CD4-positive, alpha-beta memory T cell (primary cell): ENCODE measurements at regions not wholly inside any gene's neighbourhood (a gene's known extent, or its start where the extent isn't known, plus 50 kb on each side); places are given as distances from the start of the nearest gene placed in this dataset.

Experiments
- CTCF ChIA-PET: fragments of 350-600 bp; sonication (Branson Sonifier 250); formaldehyde crosslinking; loops from one replicate; lab custom pipeline; 2021; ENCODE audit warnings: inconsistent platforms; ENCODE audit not compliant: partially characterized antibody; lab: Charles Lee
- POLR2A ChIA-PET: fragments of 350-600 bp; sonication (Branson Sonifier 250); formaldehyde crosslinking; loops from one replicate; lab custom pipeline; 2021; ENCODE audit not compliant: partially characterized antibody; lab: Charles Lee
- DNase-seq, 5 donors: peaks; one replicate each; pipeline versions ENCODE4 v3.0.0 to v3.0.0-alpha.2; 2020 to 2022; ENCODE audit warnings: mixed read lengths in 1 of 5
- H3K27ac ChIP-seq: one replicate; pipeline ENCODE4 v1.7.0; 2013; ENCODE audit warnings: low read depth, low read length
- H3K27me3 ChIP-seq: 2 replicates; pipeline ENCODE4 v1.7.0; 2013; ENCODE audit warnings: mild to moderate bottlenecking, low read length, moderate library complexity; ENCODE audit not compliant: insufficient read depth
- H3K36me3 ChIP-seq: 2 replicates; pipeline ENCODE4 v1.7.0; 2013; ENCODE audit warnings: mild to moderate bottlenecking, low read length, moderate library complexity; ENCODE audit not compliant: insufficient read depth
- H3K4me1 ChIP-seq: 2 replicates; pipeline ENCODE4 v1.7.0; 2013; ENCODE audit warnings: mild to moderate bottlenecking, low read length, moderate library complexity; ENCODE audit not compliant: insufficient read depth
- H3K4me3 ChIP-seq, 2 donors: one replicate each; pipeline ENCODE4 v1.7.0; 2013; ENCODE audit warnings: low read length in 2 of 2, mild to moderate bottlenecking in 1 of 2
- H3K9me3 ChIP-seq, 2 donors: one replicate each; pipeline ENCODE4 v1.7.0; 2013; ENCODE audit warnings: low read length in 2 of 2, control low read depth in 1 of 2; ENCODE audit not compliant: control insufficient read depth in 1 of 2
- H3K27ac Mint-ChIP-seq, 7 donors: one replicate each; pipeline ENCODE4 v1.8.0; 2020 to 2021; ENCODE audit warnings: mixed read lengths in 7 of 7, mild to moderate bottlenecking in 6 of 7, inconsistent platforms in 3 of 7, moderate library complexity in 3 of 7
- H3K27me3 Mint-ChIP-seq, 2 donors: one replicate each; pipeline ENCODE4 v1.8.0; 2020 to 2021; ENCODE audit warnings: mixed read lengths in 2 of 2
- H3K36me3 Mint-ChIP-seq, 2 donors: one replicate each; pipeline ENCODE4 v1.8.0; 2020 to 2021; ENCODE audit warnings: mixed read lengths in 2 of 2, inconsistent platforms in 1 of 2, mild to moderate bottlenecking in 1 of 2
- H3K4me1 Mint-ChIP-seq, 4 donors: one replicate each; pipeline ENCODE4 v1.8.0; 2020 to 2021; ENCODE audit warnings: mixed read lengths in 4 of 4, mild to moderate bottlenecking in 1 of 4
- H3K4me3 Mint-ChIP-seq, 8 donors: one replicate each; pipeline ENCODE4 v1.8.0; 2020 to 2021; ENCODE audit warnings: mixed read lengths in 8 of 8, mild to moderate bottlenecking in 7 of 8, moderate library complexity in 6 of 8, inconsistent platforms in 3 of 8
- H3K9me3 Mint-ChIP-seq, 8 donors: one replicate each; pipeline ENCODE4 v1.8.0; 2020 to 2021; ENCODE audit warnings: mixed read lengths in 8 of 8, mild to moderate bottlenecking in 5 of 8, inconsistent platforms in 3 of 8, moderate library complexity in 1 of 8
- intact Hi-C: fragments of 100-400 bp; cut with micrococcal nuclease; formaldehyde crosslinking; loops from one replicate; pipeline ENCODE4 v1.15.1; 2023

DNA sequence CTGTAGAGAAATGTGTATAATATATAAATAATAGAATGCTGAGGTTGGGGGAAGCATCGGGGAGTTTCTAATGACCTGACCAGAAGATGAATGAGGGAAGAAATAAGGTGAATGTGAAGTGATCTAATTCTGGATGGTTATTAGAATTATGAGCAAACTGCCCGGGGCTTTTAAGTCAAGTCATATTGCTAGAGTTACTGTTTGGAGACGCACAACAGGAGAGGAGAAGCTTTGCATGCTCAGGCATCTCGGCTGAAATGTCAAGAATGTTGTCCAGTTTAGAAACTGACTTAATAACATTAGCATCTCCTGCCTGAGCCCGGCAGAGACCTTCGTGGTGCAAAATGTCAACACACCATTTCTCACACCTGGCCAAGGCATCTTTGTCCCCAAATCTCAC, 119.1 kb downstream of the RRAGC start:
- Histone ChIP-seq H3K4me1 (no peaks in the 10 kb centered on the region), H3K36me3 (no peaks in the 10 kb centered on the region), H3K27me3 (no peaks in the 10 kb centered on the region), H3K9me3 (no peaks in the 10 kb centered on the region), H3K4me3 (no peak overlapping the region), H3K27ac (no peak overlapping the region)
- DNase-seq, result no peak
- H3K9me3 Mint-ChIP-seq, result peaks cover 0 to 3% (median 0%) of the 10 kb centered on the region in 8 donors
- intact Hi-C loops, result no loop called here
- ChIA-PET CTCF (no interaction called here), POLR2A (no interaction called here)
- no peak overlapping the region for H3K4me3 Mint-ChIP-seq
- no peak overlapping the region for H3K27ac Mint-ChIP-seq
- peaks cover 5 to 6% of the 10 kb centered on the region in 2 donors for H3K27me3 Mint-ChIP-seq
- no peaks in the 10 kb centered on the region for H3K4me1 Mint-ChIP-seq
- H3K36me3 Mint-ChIP-seq, result no peaks in the 10 kb centered on the region

DNA sequence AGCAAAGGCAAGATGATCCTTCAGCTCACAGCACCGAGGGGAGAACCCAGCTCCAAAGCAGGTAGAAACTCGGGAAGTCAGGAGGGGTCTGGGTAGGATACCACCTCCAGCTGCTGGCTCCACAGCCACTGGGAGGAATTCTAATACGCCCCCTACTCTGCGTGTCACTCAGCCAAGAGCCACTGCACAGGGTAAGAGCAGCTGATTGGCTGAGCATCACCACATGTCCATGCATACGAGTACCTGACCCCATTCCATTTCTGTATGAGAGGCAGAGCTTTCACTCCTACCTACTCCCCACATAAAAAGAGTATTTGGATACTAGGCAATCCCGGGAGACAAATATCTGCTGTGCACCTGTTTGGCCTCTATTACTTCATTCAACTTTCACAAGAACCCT, 121.4 kb downstream of the RRAGC start:
- Histone ChIP-seq H3K36me3 (no peaks in the 10 kb centered on the region), H3K9me3 (no peaks in the 10 kb centered on the region), H3K27ac (no peak overlapping the region), H3K4me3 (no peak overlapping the region), H3K27me3 (no peaks in the 10 kb centered on the region), H3K4me1 (no peaks in the 10 kb centered on the region)
- H3K9me3 Mint-ChIP-seq, result peaks cover 0 to 5% (median 0%) of the 10 kb centered on the region in 8 donors
- POLR2A ChIA-PET, result no interaction called here
- DNase-seq, result no peak
- H3K36me3 Mint-ChIP-seq, result no peaks in the 10 kb centered on the region
- CTCF ChIA-PET, result no interaction called here
- peaks cover 11 to 17% of the 10 kb centered on the region in 2 donors for H3K27me3 Mint-ChIP-seq
- no peak overlapping the region for H3K4me3 Mint-ChIP-seq
- no peak overlapping the region for H3K27ac Mint-ChIP-seq
- H3K4me1 Mint-ChIP-seq, result no peaks in the 10 kb centered on the region
- intact Hi-C loops, result no loop called here

DNA sequence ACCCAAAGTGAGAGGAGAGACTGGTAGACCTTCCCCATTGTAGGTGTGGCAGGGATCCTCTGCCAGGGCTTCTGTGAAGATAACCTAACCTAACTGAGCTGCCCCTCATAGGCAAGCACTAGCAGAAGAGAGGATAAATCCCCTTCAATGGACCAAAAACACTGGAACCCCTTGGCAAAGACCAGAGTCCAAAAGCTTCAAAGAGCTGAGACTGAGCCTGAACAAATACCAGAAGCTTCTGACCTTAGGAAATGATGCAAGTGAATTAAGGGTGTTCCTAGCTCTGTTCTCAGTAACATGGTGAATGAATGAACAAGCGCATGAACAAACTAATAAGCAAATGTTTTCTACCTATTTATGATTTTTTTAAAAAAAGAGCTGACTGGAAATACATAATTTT, 123.2 kb downstream of the RRAGC start:
- no peak overlapping the region for H3K27ac ChIP-seq
- peaks cover 0 to 5% (median 0%) of the 10 kb centered on the region in 8 donors for H3K9me3 Mint-ChIP-seq
- DNase-seq, result no peak
- no peaks in the 10 kb centered on the region for H3K4me1 Mint-ChIP-seq
- H3K4me3 ChIP-seq, result no peak overlapping the region
- H3K27me3 ChIP-seq, result no peaks in the 10 kb centered on the region
- CTCF ChIA-PET, result no interaction called here
- H3K4me1 ChIP-seq, result no peaks in the 10 kb centered on the region
- no peaks in the 10 kb centered on the region for H3K9me3 ChIP-seq
- no peaks in the 10 kb centered on the region for H3K36me3 ChIP-seq
- no peaks in the 10 kb centered on the region for H3K36me3 Mint-ChIP-seq
- POLR2A ChIA-PET, result no interaction called here
- no peak overlapping the region for H3K4me3 Mint-ChIP-seq
- no peak overlapping the region for H3K27ac Mint-ChIP-seq
- peaks cover 18 to 33% of the 10 kb centered on the region in 2 donors for H3K27me3 Mint-ChIP-seq
- intact Hi-C loops, result no loop called here

DNA sequence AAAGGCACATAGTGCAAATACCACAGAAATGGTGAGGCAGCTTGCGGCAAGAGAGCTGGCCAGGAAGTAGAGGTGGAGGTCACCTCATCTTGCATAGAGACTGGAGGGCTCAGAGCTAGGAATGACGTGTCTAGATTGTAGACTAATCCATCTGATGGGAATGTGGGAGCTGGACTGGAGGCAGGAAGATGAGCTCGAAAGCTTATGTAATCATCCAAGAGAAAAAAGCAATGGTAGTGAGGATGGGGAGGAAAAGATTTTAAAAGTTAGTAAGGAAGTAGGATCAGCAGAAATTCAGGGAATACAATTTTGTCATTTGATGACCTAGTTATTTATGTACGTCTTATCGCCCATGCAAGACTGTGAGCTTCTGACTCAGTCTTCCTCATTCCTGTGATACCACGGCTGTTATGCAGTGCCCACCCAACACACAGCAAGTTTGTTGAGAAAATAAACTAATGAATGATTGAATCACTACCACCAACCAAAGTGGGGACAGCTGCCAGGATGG, 123.9 kb downstream of the RRAGC start:
- H3K4me1 Mint-ChIP-seq, result no peaks in the 10 kb centered on the region
- CTCF ChIA-PET, result no interaction called here

DNA sequence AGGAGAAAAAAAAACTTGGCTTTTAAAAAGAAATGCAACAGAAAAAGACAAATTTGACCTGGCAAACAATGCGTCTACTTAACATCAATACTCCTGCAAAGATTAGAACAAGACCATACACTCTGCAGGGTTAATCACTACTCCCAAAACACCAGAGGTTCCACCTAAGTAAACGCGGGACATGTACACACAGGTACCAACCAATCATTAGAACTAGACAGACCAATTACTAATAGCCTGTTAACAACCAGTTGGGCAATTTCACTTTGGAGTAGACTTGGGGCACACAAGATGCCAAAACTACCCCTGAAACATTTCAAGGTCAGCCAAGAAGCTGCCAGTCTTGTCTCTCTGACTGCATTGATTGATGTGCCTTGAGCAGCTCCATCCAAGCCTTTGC, 125.8 kb downstream of the RRAGC start:
- ChIA-PET POLR2A (no interaction called here), CTCF (no interaction called here)
- Mint-ChIP-seq H3K4me3 (no peak overlapping the region), H3K4me1 (no peaks in the 10 kb centered on the region), H3K27ac (no peak overlapping the region), H3K36me3 (no peaks in the 10 kb centered on the region), H3K27me3 (peaks cover 24 to 45% of the 10 kb centered on the region in 2 donors), H3K9me3 (peaks cover 0 to 5% (median 0%) of the 10 kb centered on the region in 8 donors)
- H3K27me3 ChIP-seq, result no peaks in the 10 kb centered on the region
- H3K36me3 ChIP-seq, result no peaks in the 10 kb centered on the region
- H3K4me1 ChIP-seq, result no peaks in the 10 kb centered on the region
- no peak overlapping the region for H3K27ac ChIP-seq
- no peak for DNase-seq
- intact Hi-C loops, result no loop called here
- H3K4me3 ChIP-seq, result no peak overlapping the region
- H3K9me3 ChIP-seq, result no peaks in the 10 kb centered on the region

More for the DNA sequence above, 123.9 kb downstream of the RRAGC start:
- Histone ChIP-seq H3K9me3 (no peaks in the 10 kb centered on the region), H3K36me3 (no peaks in the 10 kb centered on the region), H3K27me3 (no peaks in the 10 kb centered on the region), H3K4me1 (no peaks in the 10 kb centered on the region), H3K4me3 (no peak overlapping the region), H3K27ac (no peak overlapping the region)
- intact Hi-C loops, result no loop called here
- Mint-ChIP-seq H3K9me3 (peaks cover 0 to 5% (median 0%) of the 10 kb centered on the region in 8 donors), H3K27me3 (peaks cover 18 to 36% of the 10 kb centered on the region in 2 donors), H3K36me3 (no peaks in the 10 kb centered on the region), H3K4me3 (no peak overlapping the region), H3K27ac (no peak overlapping the region)
- no peak for DNase-seq
- POLR2A ChIA-PET, result no interaction called here

DNA sequence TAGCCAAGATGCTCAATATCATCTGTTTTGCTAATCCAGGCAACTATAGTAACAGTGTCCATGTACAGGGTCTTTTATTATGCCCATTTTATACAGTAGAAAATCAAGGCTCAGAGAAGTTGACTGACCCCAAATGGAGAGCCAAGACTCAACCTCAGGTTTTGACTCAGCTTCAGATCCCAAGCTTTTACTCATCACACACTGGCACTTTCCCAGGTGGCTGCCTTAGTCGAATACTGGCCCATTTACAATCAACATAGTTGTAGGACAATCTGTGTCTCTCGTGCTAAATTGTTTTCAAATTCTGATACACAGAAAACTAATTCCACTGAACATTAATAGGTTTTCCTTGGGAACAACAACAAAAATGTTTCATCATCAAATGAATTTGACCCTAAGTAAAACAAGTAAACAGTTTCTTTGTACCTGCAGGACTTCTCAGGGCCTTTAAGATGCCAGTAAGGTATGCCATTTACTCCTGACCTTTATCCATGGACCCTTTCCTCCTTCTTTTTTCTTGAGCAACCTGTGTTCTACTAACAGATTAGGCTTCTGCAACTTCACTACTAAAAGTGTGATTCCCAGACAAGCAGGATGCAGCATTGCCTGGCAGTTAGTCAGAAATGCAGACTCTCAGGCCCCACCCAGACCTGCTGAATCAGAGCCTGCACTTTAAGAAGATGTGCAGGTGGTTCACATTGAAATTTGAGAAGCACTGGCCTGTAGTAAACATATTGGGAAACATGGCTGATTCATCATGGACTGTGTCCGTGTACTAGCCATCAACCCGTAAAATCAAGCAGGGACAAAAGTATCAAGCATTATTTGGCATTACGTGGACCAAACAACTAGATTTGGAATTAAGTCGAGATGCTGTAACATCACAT, 128.8 kb downstream of the RRAGC start:
- intact Hi-C loops, result no loop called here
- Histone ChIP-seq H3K4me3 (no peak overlapping the region), H3K4me1 (no peaks in the 10 kb centered on the region), H3K9me3 (no peaks in the 10 kb centered on the region), H3K36me3 (no peaks in the 10 kb centered on the region), H3K27me3 (no peaks in the 10 kb centered on the region), H3K27ac (no peak overlapping the region)
- H3K36me3 Mint-ChIP-seq, result no peaks in the 10 kb centered on the region
- no peak overlapping the region for H3K4me3 Mint-ChIP-seq
- peaks cover 0 to 2% (median 0%) of the 10 kb centered on the region in 4 donors for H3K4me1 Mint-ChIP-seq
- POLR2A ChIA-PET, result no interaction called here
- H3K27ac Mint-ChIP-seq, result no peak overlapping the region
- peaks cover 39 to 65% of the 10 kb centered on the region in 2 donors for H3K27me3 Mint-ChIP-seq
- peaks cover 0 to 5% (median 0%) of the 10 kb centered on the region in 8 donors for H3K9me3 Mint-ChIP-seq
- no peak for DNase-seq
- CTCF ChIA-PET, result no interaction called here

DNA sequence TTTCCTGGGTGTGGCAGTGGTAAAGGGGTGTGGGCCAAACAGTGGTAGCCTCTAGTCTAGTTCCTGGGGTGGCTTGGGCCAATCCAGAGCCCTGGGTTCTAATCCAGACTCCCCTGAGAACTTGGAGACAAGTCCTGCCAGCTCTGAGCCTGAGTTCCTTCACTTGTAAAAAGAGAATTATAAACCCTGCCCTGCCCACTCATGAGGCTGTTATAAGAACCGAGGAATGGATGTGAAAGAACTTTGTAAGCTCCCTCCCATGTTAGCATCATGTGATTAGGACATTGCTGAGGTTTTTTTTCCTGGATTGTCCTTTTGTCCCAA, 131.0 kb downstream of the RRAGC start:
- Mint-ChIP-seq H3K4me3 (no peak overlapping the region), H3K4me1 (peaks cover 0 to 2% (median 0%) of the 10 kb centered on the region in 4 donors), H3K27ac (no peak overlapping the region), H3K36me3 (no peaks in the 10 kb centered on the region), H3K27me3 (peaks cover 35 to 64% of the 10 kb centered on the region in 2 donors), H3K9me3 (no peaks in the 10 kb centered on the region)
- ChIA-PET CTCF (no interaction called here), POLR2A (no interaction called here)
- intact Hi-C loops, result no loop called here
- DNase-seq, result no peak
- Histone ChIP-seq H3K4me3 (no peak overlapping the region), H3K27ac (no peak overlapping the region), H3K36me3 (no peaks in the 10 kb centered on the region), H3K27me3 (no peaks in the 10 kb centered on the region), H3K4me1 (no peaks in the 10 kb centered on the region), H3K9me3 (no peaks in the 10 kb centered on the region)
